ENCODE measurements at regions not wholly inside any gene's neighbourhood (a gene's known extent, or its start where the extent isn't known, plus 50 kb on each side); places are given as distances from the start of the nearest gene placed in this dataset.
"Not testable (repeated sequence)": the region's sequence is repeated elsewhere in the genome, so short reads cannot be mapped to it uniquely, and the experiment has no call there.

DNA sequence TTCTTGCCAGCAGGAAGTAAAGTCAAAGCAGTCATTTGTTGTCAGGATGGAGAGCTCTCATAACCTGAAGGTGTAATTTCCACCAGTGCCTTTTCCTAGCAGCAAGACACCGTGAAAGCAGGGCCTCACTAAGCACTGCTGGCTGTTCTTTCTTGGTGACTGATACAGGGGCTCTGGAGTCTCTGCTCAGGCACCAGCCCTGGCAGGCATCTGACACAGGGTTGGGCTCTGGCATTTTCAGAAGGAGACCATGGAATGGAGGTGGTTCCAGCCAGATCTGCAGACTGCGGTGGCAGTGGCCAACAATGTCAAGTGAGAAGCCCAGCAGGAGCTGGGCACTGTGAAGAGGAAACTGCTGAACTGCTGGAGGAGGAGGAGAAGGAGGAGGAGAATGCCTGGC is 72.2 kb downstream of the CDRT15L2 start:
- TF ChIP-seq, protein P1, sequence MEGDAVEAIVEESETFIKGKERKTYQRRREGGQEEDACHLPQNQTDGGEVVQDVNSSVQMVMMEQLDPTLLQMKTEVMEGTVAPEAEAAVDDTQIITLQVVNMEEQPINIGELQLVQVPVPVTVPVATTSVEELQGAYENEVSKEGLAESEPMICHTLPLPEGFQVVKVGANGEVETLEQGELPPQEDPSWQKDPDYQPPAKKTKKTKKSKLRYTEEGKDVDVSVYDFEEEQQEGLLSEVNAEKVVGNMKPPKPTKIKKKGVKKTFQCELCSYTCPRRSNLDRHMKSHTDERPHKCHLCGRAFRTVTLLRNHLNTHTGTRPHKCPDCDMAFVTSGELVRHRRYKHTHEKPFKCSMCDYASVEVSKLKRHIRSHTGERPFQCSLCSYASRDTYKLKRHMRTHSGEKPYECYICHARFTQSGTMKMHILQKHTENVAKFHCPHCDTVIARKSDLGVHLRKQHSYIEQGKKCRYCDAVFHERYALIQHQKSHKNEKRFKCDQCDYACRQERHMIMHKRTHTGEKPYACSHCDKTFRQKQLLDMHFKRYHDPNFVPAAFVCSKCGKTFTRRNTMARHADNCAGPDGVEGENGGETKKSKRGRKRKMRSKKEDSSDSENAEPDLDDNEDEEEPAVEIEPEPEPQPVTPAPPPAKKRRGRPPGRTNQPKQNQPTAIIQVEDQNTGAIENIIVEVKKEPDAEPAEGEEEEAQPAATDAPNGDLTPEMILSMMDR (conservative IDR thresholded peaks at IDR 0.05; ENCODE audit: low read length), result not testable (repeated sequence)
- not testable (repeated sequence) for TF ChIP-seq EZH2phosphoT487 (IDR thresholded peaks at IDR 0.05; ENCODE audit: borderline replicate concordance, low read depth, low read length)

Measured in OCI-LY7 (cell line).